ENCODE measurements at regions not wholly inside any gene's neighbourhood (a gene's known extent, or its start where the extent isn't known, plus 50 kb on each side); places are given as distances from the start of the nearest gene placed in this dataset.

DNA sequence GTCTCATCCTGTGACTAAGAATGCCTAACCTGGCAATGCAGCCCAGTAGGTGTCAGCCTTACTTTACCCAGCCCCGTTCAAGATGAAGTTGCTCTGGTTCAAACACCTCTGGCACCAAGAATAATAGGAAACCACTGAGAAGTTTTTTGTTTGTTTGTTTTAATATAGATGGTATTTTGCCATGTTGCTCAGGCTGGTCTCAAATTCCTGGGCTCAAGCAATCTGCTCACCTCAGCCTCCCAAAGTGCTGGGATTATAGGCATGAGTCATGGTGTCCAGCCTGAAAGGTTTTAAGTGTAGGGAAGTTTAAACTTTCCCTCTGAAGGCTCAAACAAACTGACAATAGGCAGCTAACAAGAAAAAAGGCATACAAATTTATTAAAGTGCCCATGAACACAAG lies 51.2 kb upstream of the ABCC4 start:
- no peak for DNase-seq (ENCODE audit: extremely low read depth in 1 of 2, low read depth in 1 of 2)

DNA sequence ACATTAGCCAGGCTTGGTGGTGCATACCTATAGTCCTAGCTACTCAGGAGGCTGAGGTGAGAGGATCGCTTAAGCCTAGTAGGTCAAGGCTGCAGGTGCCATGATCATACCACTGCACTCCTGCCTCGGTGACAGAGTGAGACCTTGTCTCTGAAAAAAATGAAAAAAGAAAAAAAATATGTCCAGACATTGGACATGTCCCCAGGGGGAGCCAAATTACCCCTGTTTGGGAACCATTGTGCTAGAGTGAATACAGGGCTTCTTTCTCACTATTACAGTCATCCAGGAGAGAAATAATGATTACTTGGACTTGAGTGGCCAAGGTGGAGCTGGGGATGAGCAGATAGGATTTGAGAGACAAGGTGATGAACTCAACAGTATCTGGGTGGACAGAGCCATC lies 52.9 kb upstream of the ABCC4 start:
- no peak for DNase-seq (ENCODE audit: extremely low read depth in 1 of 2, low read depth in 1 of 2)

DNA sequence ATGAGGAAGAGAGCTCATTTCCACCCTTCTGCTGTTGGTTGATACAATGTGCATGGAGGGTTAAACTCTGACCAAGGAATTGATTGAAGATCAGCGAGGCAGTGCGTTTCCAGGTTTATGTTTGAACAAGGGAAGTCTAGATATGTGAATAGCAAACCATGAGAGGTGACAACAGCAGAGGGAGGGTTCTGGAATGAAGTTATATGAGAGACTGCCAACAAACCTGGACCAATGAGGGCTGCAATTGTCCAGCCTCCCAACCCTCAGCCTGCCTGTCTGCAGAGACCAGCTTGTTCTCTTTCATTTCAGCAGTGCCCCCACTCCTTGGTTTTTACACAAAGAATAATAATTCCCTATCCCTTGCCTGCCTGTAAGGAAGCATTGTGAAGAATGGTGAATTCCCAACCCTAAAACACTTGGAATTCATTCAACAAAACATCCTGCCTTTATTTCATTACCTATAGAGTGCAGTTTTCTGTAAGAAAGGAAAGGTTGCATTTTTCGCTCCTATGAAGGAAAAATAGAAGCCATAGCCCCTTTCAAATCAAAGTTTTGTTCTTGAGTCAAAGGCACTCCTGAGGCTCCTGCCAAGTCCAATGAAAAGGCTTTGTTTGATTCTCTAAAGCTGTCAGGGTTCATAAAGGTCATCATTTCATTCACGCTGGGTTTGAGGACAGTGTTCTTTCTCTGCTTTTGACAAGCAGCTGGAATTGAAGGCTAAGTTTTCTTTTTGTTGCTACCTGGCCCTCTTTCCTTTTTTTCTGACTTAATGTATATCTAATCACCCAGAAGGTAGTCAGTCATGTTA lies 53.6 kb upstream of the ABCC4 start:
- no peak for DNase-seq (ENCODE audit: extremely low read depth in 1 of 2, low read depth in 1 of 2)

DNA sequence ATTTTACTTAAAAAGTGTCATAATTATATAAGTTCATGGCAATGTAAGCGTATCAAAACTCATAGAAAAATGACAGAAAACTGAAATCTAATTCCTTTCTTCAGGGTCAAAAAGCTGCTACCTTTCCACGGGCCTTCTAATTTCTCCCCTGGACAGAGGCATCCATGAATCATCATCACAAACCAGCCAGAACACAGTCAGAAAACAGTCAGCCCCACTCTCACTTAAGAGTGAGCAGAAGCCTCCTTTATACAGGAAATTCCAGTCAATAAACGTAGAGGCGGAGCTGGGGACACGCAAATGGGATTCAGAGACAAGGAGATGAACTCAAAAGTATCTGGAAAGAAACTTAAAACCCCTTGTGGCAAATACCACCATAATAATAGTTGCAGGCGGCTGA lies 54.2 kb upstream of the ABCC4 start:
- no peak for DNase-seq (ENCODE audit: extremely low read depth in 1 of 2, low read depth in 1 of 2)

DNA sequence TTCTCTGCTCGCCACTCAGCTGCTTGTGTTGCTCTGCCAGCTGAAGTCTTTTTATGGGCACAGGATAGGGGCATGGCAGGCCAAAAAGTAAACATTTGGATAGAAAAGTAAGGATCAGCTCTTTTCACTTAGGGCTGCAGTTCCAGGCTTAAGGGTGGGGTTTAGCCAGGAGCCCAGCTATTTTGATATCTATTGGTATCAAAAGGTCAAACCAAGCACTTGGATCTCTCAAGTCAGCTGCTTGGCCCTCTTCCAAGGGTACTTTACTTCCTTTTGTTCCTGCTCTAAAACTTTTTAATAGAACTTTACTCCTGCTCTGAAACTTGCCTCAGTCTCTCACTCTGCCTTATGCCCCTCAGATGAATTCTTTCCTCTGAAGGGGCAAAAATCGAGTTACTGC lies 55.7 kb upstream of the ABCC4 start:
- no peak for DNase-seq (ENCODE audit: extremely low read depth in 1 of 2, low read depth in 1 of 2)

DNA sequence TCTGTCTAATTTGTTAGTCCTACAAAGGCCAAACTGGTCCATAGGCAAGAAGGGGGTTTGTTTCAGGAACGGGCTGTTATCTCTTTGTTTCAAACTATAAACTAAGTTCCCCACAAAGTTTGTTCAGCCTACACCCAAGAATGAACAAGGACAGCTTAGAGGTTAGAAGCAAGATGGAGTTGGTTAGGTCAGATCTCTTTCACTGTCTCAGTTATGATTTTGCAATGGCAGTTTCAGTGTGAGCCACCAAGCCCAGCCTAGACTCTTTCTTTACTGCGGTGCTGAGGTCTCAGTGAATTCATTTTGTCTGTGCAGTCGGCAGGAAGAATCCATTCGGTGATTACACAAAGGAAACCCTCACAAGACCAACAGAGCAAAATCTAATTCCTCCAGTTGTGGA lies 56.6 kb upstream of the ABCC4 start:
- no peak for DNase-seq (ENCODE audit: extremely low read depth in 1 of 2, low read depth in 1 of 2)

DNA sequence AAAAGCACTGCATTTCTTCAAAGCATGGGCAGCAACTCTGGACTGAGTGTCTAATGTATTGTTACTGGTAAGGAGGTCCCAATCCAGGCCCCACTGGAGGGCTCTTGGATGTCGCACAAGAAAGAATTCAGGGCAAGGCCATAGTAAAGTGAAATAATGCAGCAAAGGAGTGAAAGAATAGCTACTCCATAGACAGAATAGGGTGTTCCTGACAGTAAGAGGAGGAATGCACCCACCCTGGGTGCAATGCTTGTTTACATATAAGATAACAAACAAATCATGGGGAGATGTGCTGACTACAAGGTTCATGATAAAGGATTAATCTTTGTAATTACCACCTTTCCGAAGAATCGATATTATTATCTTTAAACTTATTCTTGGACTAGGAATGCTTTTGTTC lies 58.8 kb upstream of the ABCC4 start:
- no peak for DNase-seq (ENCODE audit: extremely low read depth in 1 of 2, low read depth in 1 of 2)

DNA sequence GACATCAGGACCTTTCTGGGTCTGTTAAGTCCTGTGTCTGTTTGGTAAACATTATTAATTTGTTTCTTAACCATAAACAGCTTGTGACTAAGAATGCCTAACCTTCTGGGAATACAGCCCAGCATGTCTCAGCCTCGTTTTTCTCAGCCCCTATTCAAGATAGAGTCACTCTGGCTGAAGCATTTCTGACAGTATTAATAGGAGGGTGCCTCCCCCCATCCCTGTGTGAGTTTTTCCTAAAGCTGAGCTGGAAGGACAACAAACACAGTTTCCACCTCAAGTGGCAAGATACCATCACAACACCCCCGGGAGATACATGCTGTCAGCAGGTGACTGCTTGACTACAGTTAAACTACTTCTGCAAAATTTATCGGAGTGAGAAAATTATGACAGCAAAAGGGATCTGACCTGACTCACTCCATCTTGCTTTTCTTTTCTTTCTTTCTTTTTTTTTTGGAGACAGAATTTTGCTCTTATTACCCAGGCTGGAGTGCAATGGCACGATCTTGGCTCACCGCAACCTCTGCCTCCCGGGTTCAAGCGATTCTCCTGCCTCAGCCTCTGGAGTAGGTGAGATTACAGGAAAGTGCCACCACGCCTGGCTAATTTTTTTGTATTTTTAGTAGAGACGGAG lies 59.3 kb upstream of the ABCC4 start:
- no peak for DNase-seq (ENCODE audit: extremely low read depth in 1 of 2, low read depth in 1 of 2)

DNA sequence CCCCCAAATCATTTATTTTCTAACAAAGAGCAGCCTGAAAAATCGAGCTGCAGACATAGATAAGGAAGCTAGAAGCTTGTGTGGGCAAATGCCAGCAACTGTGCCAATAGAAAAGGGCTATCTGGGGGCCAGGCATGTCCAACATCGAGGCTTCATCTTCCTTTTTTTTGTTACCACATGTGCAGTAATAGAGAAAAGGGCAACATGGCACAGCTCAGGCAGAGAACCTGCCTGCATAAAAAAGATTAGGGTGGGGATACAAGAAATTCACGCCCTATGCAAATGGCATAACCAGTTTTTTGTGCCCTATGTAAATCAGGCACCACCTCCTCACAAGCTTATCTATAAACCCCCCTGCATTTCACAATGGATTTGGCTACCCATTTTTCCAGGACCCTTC lies 60.4 kb upstream of the ABCC4 start:
- DNase-seq (ENCODE audit: extremely low read depth in 1 of 2, low read depth in 1 of 2), result no peak

DNA sequence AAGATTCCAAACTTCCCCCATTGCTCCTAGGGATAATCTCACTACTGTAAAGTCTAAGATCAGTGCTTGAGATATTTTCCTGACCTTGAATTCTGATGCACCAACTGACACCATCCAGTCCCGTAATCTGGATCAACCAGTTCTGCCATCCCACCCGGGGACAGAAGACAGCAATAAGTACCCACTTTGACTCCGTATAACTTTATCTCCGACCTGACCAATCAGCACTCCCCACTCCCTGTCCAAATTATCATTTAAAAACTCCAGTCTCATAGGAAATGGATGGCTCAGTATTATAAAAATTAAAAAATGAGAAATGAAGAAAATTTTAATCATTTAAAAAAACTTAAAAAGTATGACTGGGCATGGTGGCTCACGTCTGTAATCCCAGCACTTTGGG lies 61.4 kb upstream of the ABCC4 start:
- no peak for DNase-seq (ENCODE audit: extremely low read depth in 1 of 2, low read depth in 1 of 2)

DNA sequence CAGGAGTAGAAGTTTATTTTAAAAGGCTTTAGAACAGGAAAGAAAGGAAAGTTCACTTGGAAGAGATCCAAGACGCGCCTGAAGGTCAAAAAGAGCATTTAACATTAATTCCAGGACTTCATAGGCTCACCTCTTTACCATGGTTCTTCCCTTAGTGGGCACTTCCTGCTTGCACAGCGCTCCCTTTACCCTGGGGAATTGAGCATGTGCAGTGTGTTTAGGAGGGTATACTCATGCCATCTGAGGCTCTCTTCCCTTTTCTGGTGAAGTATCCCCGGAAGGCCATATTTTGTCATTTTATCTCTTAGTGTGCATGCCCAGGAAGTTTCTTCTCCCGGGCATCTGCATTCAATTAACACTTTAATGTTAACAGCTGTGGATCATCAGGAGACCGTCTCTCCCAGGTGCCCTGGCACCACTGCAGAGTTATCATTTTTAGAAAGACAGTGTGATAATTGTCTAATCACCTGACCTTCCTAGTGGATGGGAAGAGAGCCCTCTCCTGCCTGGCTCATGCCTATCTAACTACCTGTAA lies 66.1 kb upstream of the ABCC4 start:
- DNase-seq (ENCODE audit: extremely low read depth in 1 of 2, low read depth in 1 of 2), result no peak

DNA sequence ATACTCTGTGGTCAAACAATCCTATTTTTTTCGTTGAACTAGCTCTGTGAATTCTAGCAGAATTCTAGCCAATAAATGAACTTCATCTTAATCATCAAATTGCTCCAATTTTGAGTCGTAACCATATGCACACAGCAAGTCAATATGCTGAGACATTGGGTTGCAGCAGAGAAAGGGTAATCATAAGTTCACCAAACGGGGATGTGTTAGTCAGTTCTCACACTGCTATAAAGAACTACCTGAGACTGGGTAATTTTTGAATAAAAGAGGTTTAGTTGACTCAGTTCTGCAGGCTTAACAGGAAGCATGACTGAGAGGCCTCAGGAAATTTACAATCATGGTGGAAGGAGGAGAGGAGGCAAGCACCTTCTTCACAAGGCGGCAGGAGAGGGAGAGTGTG lies 67.7 kb upstream of the ABCC4 start:
- DNase-seq (ENCODE audit: extremely low read depth in 1 of 2, low read depth in 1 of 2), result no peak

DNA sequence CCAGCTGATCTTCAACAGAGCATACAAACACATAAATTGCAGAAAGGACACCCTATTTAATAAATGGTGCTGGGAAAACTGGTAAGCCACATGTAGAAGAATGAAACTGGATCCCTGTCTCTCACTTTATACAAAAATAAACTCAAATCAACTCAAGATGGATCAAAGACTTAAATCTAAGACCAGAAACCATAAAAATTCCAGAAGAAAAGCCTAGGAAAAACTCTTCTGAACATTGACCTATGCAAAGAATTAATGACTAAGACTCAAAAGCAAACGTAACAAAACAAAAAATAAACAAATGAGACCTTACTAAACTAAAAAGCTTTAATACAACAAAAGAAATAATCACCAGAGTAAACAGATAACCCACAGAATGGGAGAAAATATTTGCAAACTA lies 74.5 kb upstream of the ABCC4 start:
- DNase-seq (ENCODE audit: extremely low read depth in 1 of 2, low read depth in 1 of 2), result no peak

DNA sequence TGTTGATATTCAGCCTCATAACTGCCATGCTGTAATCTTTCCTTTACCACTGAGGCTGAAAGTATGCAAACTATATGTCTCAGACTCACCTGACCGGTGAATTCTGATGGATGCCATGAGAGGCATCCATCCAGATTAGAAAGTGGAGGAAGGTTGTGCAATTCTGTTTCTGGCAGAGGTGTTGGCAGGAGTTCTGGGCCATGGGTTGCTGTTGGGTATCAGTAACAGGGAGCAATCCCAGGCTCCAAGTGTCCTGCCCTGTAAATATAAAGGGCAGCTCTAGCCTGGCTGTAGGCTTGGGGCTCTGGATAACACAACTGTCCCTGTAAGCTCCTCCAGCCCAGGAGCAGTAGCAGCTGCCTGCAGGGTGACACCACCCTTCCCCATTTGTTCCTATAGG lies 77.4 kb upstream of the ABCC4 start:
- no peak for DNase-seq (ENCODE audit: extremely low read depth in 1 of 2, low read depth in 1 of 2)

DNA sequence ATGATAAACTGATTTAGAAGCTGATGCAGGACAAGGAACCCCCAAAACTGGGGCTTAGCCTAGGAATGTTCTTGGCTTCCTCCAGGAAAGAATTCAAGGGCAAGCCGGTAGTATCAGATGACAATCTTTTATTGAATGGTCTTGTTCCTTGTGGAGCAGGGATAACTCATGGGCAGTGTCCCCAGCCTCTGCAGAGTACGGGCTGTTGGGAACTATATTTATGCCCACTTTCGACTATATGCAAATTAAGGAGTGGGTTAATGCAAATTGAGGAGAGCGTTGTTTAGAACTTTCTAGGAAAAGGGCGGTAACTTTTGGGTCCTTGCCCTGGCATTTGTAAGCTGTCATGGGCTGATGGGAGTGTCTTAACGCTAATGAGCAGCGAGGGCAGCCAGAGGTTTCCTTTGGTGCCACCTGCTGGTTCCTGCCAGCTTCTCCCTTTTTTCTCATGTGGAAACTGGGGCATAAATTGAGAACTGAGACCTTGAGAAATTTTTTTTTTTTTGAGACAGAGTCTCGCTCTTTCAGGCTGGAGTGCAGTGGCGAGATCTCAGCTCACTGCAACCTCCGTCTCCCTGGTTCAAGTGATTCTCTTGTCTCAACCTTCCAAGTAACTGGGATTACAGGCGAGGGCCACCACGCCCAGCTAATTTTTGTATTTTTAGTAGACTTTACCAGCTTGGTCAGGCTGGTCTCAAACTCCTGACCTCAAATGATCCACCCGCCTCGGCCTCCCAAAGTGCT lies 79.4 kb upstream of the ABCC4 start:
- peak; percentile 34 to 40 for DNase-seq (ENCODE audit: extremely low read depth in 1 of 2, low read depth in 1 of 2)

DNA sequence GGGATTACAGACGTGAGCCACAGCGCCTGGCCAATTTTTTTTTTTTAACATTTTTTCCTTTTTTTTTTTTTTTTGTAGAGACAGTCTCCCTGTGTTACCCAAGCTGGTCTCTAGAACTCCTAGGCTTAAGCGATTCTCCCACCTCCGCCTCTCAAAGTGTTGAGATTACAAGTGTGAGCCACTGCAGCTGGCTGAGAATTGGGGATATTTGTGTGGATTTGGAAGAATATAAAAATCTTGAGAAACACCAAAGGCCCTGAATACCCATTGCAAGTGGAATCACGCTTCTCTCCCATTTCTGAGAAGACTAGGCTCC lies 79.9 kb upstream of the ABCC4 start:
- no peak for DNase-seq (ENCODE audit: extremely low read depth in 1 of 2, low read depth in 1 of 2)

DNA sequence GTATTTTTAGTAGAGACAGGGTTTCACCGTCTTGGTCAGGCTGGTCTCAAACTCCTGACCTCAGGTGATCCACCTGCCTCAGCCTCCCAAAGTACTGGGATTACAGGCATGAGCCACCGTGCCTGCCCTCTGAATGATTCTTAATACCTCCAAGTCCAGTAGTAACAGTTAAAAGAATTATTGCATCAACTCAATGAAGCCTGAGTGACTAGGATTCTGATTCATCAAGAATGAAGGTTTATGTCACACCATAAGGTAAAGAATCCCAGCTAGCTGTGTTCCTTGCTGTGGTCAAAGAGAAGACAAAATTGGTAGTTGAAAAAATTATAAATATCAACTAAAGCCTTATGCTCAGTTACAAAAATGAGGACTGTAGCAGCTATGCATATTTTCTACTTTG lies 81.2 kb upstream of the ABCC4 start:
- DNase-seq (ENCODE audit: extremely low read depth in 1 of 2, low read depth in 1 of 2), result no peak

DNA sequence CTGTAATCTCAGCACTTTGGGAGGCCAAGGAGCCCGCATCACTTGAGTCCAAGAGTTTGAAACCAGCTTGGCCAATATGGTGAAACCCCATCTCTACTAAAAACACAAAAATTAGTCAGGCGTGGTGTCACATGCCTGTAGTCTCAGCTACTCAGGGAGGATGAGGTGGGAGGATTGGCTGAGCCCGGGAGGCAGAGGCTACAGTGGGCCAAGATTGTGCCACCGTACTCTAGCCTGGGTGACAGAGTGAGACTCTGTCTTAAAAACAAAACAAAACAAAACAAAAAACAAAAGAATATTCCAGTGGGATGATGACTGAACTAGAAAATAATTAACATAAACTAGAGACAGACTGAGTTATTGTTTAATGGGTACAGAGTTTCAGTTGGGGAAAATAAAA lies 81.7 kb upstream of the ABCC4 start:
- no peak for DNase-seq (ENCODE audit: extremely low read depth in 1 of 2, low read depth in 1 of 2)

DNA sequence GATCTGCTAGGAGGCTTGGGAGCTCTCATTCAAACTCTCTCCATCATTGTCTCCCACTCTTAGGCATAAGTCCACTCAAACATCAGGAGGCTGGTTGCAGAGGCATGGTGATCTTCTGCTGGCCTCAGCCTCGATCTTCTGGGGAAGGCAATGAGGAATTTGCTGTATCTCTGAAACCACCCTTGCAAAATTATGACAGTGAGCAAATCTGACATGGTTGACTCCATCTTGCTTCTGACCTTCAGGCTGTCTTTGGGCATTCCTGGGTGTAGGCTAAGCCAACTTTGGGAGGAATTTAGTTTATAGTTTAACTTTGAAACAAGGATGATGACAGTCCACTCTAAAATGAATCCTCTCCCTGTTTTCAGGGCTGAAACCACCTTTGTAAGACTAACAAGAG lies 84.1 kb upstream of the ABCC4 start:
- no peak for DNase-seq (ENCODE audit: extremely low read depth in 1 of 2, low read depth in 1 of 2)

DNA sequence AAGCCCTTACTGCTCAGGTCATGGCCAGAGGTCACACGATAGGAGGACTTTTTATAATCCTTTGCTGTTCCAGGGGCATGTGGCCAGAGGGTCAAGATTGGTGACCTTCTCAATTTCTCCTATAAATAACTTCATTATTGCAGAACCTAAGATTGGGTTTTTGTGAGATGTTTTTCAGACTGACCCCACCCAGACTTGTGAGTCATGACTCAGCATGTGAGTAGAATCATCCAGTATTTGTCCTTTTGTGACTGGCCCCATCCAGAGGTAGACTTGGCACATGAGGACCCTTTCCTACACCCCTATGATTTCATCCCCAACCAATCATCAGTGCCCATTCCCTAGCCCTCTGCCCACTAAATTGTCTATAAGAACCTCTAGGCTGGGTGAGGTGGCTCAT lies 84.5 kb upstream of the ABCC4 start:
- DNase-seq (ENCODE audit: extremely low read depth in 1 of 2, low read depth in 1 of 2), result no peak

DNA sequence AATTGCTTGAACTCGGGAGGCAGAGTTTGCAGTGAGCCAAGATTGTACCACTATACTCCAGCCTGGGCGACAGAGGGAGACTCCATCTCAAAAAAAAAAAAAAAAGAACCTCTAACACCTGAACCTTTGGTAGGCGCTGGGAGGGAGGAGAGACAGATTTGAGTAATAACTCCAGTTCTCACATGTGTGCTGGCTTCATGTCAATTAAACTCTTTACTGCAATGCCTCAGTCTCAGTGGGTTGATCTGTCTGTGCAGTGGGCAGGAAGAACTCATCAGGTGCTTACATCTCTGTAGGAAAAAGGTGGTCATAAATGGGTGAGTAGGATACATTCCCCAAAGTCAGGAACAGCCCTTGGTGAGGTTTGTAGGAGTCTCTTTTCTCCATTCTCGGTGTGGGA lies 85.1 kb upstream of the ABCC4 start:
- DNase-seq (ENCODE audit: extremely low read depth in 1 of 2, low read depth in 1 of 2), result no peak

DNA sequence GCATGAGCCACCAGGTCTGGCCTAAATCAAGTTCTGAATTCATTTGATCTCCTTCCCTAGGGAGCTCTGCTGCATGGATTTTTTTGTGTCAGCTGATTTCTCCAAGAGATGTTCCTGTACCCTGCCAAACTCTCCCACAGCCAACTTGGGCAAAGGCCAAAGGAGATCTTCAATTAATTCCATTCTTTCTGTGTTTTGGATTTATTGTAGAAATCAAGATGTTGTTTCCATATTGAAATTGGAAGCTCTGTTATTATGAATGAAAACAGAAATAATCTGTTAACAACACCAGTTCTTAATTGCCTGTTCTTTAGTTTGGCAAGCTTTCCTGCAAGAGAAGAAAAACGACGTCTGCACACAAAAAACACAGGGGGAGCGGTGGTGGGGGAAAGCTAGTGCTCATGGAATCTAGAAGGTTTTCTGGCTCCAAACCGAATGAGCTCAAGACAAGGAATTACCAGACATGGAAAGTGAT lies 86.5 kb upstream of the ABCC4 start:
- DNase-seq (ENCODE audit: extremely low read depth in 1 of 2, low read depth in 1 of 2), result no peak

Data from stimulated activated CD8-positive, alpha-beta memory T cell treated with anti-CD3 and anti-CD28 coated beads, Interleukin-7, amount 100 ng/mL, for 48 hours (primary cell).